Neutrophil (primary cell): ENCODE measurements at regions not wholly inside any gene's neighbourhood (a gene's known extent, or its start where the extent isn't known, plus 50 kb on each side); places are given as distances from the start of the nearest gene placed in this dataset.
"Not testable (repeated sequence)": the region's sequence is repeated elsewhere in the genome, so short reads cannot be mapped to it uniquely, and the experiment has no call there.

ENCODE experiments used
- H3K27ac ChIP-seq: fragments of 200-600 bp; sonication (generic); 2 replicates; pipeline ENCODE4 v1.5.1; 2016; ENCODE audit warnings: mild to moderate bottlenecking, moderate library complexity
- H3K27me3 ChIP-seq: fragments of 200-600 bp; sonication (generic); 2 replicates; pipeline ENCODE4 v1.6.0; 2016; ENCODE audit warnings: mild to moderate bottlenecking
- H3K36me3 ChIP-seq: fragments of 200-600 bp; sonication (generic); 2 replicates; pipeline ENCODE4 v1.5.1; 2017
- H3K4me1 ChIP-seq, 2 experiments: fragments of 200-600 bp in 1 of 2; sonication (generic) in 1 of 2; 1 replicate in 1 of 2; 2 replicates in 1 of 2; pipeline versions ENCODE4 v1.5.1 to v1.6.1; 2013 to 2016; ENCODE audit warnings: low read depth in 1 of 2, low read length in 1 of 2, mild to moderate bottlenecking in 1 of 2, moderate library complexity in 1 of 2; ENCODE audit not compliant: control insufficient read depth in 1 of 2, insufficient read depth in 1 of 2
- H3K4me3 ChIP-seq, 2 experiments: fragments of 200-600 bp in 1 of 2; sonication (generic) in 1 of 2; 1 replicate in 1 of 2; 2 replicates in 1 of 2; pipeline ENCODE4 v1.5.1; 2013 to 2016; ENCODE audit warnings: low read depth in 1 of 2, low read length in 1 of 2, mild to moderate bottlenecking in 1 of 2, moderate library complexity in 1 of 2
- H3K9me3 ChIP-seq: fragments of 200-600 bp; sonication (generic); 2 replicates; pipeline ENCODE4 v1.5.1; 2016
- CTCF ChIP-seq: fragments of 200-600 bp; sonication (generic); IDR thresholded peaks from 2 replicates; pipeline ENCODE4 v1.5.1; 2016; ENCODE audit warnings: antibody characterized with exemption

- no peaks in the 10 kb centered on the region for H3K36me3 ChIP-seq
- no peak overlapping the region for H3K27ac ChIP-seq
- H3K9me3 ChIP-seq = no peaks in the 10 kb centered on the region
- peaks cover 0 to 6% of the 10 kb centered on the region in 2 experiments for H3K4me1 ChIP-seq
- no peak overlapping the region for H3K4me3 ChIP-seq
- no peaks in the 10 kb centered on the region for H3K27me3 ChIP-seq
- TF ChIP-seq CTCF = no peak
Measured at GRCh38 chr21:28581976-28582375, 410.7 kb downstream of the LTN1 start.

- not testable (repeated sequence) for H3K27ac ChIP-seq, H3K27me3 ChIP-seq, H3K4me3 ChIP-seq, H3K9me3 ChIP-seq, H3K4me1 ChIP-seq, H3K36me3 ChIP-seq
Measured at GRCh38 chr21:28581311-28581731, 411.4 kb downstream of the LTN1 start.

GRCh38 chr21:28580585-28580984 lies 412.1 kb downstream of the LTN1 start:
- no peak for TF ChIP-seq CTCF

GRCh38 chr21:28579986-28580550 lies 412.6 kb downstream of the LTN1 start:
- no peaks in the 10 kb centered on the region for H3K9me3 ChIP-seq
- H3K36me3 ChIP-seq = no peaks in the 10 kb centered on the region
- no peak overlapping the region for H3K4me3 ChIP-seq
- H3K27ac ChIP-seq = no peak overlapping the region
- no peaks in the 10 kb centered on the region for H3K27me3 ChIP-seq
- H3K4me1 ChIP-seq = peaks cover 0 to 6% of the 10 kb centered on the region in 2 experiments
- no peak for TF ChIP-seq CTCF

More at GRCh38 chr21:28580585-28580984, 412.1 kb downstream of the LTN1 start:
- Histone ChIP-seq H3K4me1 (peaks cover 0 to 6% of the 10 kb centered on the region in 2 experiments), H3K9me3 (no peaks in the 10 kb centered on the region), H3K36me3 (no peaks in the 10 kb centered on the region), H3K4me3 (no peak overlapping the region), H3K27ac (no peak overlapping the region), H3K27me3 (no peaks in the 10 kb centered on the region)

GRCh38 chr21:28568692-28569091 lies 424.0 kb downstream of the LTN1 start:
- no peaks in the 10 kb centered on the region for H3K9me3 ChIP-seq
- no peak overlapping the region for H3K4me3 ChIP-seq
- H3K4me1 ChIP-seq = no peaks in the 10 kb centered on the region
- no peak overlapping the region for H3K27ac ChIP-seq
- no peaks in the 10 kb centered on the region for H3K27me3 ChIP-seq
- no peaks in the 10 kb centered on the region for H3K36me3 ChIP-seq
- no peak for TF ChIP-seq CTCF

- H3K27ac ChIP-seq, H3K36me3 ChIP-seq, H3K4me1 ChIP-seq, H3K9me3 ChIP-seq, H3K4me3 ChIP-seq, H3K27me3 ChIP-seq: not testable (repeated sequence)
Measured at GRCh38 chr21:28563933-28564332, 428.7 kb downstream of the LTN1 start.

GRCh38 chr21:28561772-28562171 lies 430.9 kb downstream of the LTN1 start:
- no peak overlapping the region for H3K27ac ChIP-seq
- H3K4me1 ChIP-seq = no peaks in the 10 kb centered on the region
- no peak overlapping the region for H3K4me3 ChIP-seq
- H3K27me3 ChIP-seq = no peaks in the 10 kb centered on the region
- no peaks in the 10 kb centered on the region for H3K36me3 ChIP-seq
- H3K9me3 ChIP-seq = no peaks in the 10 kb centered on the region
- TF ChIP-seq CTCF = no peak
